ENCODE measurements at regions not wholly inside any gene's neighbourhood (a gene's known extent, or its start where the extent isn't known, plus 50 kb on each side); places are given as distances from the start of the nearest gene placed in this dataset.
"Not testable (repeated sequence)": the region's sequence is repeated elsewhere in the genome, so short reads cannot be mapped to it uniquely, and the experiment has no call there.

DNA sequence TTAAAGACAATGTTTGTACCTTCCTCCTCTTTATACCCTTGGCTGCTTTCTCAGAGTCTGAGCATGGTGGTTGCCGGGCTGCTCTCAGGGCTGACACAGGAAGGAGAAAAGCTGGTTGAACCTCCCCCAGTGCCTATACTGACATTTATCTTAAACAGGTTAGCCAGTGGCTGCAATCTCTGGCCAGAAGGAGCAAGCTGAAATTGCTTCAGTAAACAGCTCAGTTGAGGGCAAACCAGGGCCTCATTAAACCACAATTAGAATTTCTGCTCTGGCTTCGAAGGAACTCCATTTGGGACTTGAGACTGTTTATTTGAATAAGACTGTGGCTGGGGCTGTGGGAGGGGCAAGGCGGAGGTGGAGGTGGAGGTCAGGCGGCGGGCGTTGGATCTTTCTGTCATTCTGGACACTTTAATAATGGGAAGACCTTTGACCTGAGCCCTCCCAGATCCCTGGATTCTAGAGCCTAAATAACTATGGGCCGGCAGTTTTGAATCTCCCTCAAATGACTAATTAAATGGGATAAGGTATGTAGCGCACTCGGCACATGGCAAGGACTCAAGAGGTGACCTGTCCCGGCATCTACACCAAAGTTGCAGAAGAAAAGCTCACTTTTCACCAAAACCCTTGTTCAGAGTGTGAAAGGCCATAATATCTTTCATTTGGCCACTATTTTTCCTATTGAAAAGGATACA is 120.6 kb upstream of the MYCN start:
- no peak for DNase-seq (ENCODE audit: low spot score)
- TF ChIP-seq, protein P1, sequence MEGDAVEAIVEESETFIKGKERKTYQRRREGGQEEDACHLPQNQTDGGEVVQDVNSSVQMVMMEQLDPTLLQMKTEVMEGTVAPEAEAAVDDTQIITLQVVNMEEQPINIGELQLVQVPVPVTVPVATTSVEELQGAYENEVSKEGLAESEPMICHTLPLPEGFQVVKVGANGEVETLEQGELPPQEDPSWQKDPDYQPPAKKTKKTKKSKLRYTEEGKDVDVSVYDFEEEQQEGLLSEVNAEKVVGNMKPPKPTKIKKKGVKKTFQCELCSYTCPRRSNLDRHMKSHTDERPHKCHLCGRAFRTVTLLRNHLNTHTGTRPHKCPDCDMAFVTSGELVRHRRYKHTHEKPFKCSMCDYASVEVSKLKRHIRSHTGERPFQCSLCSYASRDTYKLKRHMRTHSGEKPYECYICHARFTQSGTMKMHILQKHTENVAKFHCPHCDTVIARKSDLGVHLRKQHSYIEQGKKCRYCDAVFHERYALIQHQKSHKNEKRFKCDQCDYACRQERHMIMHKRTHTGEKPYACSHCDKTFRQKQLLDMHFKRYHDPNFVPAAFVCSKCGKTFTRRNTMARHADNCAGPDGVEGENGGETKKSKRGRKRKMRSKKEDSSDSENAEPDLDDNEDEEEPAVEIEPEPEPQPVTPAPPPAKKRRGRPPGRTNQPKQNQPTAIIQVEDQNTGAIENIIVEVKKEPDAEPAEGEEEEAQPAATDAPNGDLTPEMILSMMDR (IDR thresholded peaks at IDR 0.05) = no peak
- ATAC-seq (ENCODE audit: low FRiP score) = no peak

DNA sequence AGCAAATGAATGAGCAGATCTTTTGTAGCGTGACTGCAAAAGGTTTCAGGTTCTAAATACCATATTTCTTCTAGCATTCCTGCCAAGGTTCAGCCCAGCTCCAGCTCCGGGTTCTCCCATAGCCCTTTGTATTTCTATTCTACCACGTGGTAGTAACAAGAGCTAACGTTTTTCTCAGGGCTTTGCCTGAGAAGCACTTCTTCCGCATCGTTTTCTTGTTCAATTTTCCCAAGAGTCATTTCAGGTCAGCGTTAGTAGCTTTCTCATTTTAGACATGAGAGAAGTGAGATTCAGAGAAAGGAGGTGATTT is 120.1 kb upstream of the MYCN start:
- ATAC-seq (ENCODE audit: low FRiP score) (no peak), DNase-seq (ENCODE audit: low spot score) (no peak)
- TF ChIP-seq, protein P1 (IDR thresholded peaks at IDR 0.05) = no peak

DNA sequence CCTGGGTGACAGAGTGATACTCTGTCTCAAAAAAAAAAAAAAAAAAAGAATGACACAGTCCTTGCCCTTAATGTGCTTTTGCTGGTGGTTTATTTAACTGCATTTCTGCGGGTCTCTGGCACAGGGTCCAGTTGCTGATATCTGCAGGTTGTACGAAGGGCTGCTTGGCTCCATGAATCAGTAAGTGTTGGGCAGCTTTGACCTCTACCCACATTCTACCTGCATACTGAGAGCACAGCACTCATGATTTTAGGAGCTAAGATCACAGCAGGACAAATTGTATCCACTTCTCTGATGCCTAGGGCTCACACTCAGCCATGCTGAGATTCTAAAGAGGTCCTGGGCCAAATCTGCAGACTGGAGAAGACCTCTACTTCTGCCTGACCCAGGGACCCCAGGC is 119.4 kb upstream of the MYCN start:
- DNase-seq (ENCODE audit: low spot score) (no peak), ATAC-seq (ENCODE audit: low FRiP score) (no peak)
- TF ChIP-seq, protein P1 (IDR thresholded peaks at IDR 0.05) = no peak

DNA sequence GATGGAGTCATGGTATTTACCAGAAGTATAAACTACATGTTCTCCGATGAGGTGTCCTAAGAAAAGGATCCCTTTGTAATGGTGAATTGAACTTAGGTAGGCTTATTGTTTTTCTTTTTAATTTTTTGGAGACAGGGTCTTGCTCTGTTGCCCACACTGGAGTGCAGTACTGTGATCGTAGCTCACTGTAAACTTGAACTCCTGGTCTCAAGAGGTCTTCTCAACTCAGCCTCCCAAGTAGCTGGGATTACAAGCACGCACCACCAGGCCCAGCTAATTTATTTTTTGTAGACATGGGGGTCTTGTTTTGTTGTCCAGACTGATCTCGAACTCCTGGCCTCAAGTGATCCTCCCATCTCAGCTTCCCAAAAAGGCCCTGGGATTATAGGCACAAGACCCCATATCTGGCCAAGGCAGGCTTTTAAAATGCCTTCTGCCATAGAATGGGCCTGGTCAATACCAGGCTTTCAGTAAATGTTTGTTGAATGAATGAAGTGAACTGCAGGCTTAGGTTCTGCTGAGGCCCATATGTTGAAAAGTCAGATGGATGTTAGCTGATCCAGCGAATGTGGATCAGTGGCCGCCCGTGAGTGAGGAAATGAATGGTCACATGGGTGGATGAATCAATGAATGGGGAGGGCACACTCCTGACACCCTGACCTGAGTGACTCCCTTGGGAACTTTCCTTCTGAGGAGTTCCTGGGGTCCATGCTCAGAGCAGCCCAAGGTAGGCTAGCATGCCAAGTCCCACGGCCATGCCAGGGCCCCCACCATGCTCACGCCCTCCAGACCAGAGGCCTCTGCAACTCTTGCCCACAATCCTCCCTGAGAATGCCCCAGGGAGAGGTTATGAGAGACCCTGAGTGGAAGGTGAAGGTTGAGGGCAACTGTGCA is 118.0 kb upstream of the MYCN start:
- ATAC-seq (ENCODE audit: low FRiP score) = no peak
- TF ChIP-seq, protein P1 (IDR thresholded peaks at IDR 0.05) = no peak

DNA sequence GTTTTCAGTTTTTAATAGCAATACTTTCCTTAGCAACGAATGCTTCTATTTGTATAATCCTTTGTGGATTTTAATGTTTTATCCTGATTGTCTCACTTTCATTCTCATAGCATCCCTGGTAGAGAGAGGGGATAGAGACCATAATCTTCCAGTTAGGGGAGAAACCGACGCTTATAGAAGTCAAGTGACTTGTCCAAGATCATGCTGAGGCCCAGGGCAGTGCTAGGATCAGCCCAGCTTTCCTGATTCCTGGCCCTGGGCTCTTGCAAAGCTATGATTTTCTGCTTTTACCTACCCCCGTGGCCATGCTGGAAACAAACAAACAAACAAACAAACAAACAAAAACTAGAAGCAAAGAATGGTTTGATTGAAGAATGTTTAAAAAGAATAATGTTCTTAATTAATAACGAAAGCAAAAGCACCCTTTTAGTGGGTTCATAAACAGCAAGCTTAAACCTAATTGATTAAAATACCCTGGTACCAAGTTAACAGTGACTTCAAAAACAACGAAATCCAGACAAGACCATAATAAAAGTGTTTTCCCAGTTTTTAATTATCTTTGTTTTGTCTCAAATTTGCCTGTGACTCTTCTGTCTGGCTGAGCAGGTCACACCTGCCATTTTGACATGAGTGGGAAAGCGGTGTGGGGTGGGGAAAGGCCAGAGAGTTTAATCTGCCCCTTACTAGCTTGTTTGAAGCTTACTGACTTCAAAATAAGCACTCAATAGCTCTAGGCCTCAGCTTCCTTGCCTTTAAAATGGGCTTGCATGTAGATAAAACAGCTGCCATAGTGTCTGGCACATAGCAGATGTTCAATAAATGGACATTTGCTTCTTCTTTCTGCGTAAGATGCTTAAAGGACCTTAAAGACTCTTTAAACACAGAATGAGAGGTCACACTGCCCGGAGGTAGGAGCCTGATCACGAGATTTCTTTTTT is 116.6 kb upstream of the MYCN start:
- no peak for ATAC-seq (ENCODE audit: low FRiP score)

More for the DNA sequence above, 118.0 kb upstream of the MYCN start:
- DNase-seq (ENCODE audit: low spot score) = no peak

DNA sequence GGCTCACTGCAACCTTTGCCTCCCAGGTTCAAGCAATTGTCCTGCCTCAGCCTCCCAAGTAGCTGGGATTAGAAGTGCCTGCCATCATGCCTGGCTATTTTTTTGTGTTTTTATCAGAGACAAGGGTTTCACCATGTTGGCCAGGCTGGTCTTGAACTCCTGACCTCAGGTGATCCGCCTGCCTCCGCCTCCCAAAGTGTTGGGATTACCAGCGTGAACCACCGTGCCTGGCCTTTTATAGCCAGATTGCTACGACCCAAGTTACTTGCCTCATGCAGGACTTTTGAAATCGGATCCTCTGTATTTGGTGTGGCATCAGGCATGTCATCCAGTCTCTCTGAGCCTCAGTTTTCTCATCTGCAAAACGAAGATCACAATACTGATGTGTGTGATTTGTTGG is 115.9 kb upstream of the MYCN start:
- ATAC-seq (ENCODE audit: low FRiP score) = not testable (repeated sequence)

More for the DNA sequence above, 116.6 kb upstream of the MYCN start:
- no peak for DNase-seq (ENCODE audit: low spot score)
- TF ChIP-seq, protein P1 (IDR thresholded peaks at IDR 0.05) = no peak

More for the DNA sequence above, 115.9 kb upstream of the MYCN start:
- not testable (repeated sequence) for DNase-seq (ENCODE audit: low spot score)
